Esophagus muscularis mucosa (tissue), 4 donors: ENCODE measurements at regions not wholly inside any gene's neighbourhood (a gene's known extent, or its start where the extent isn't known, plus 50 kb on each side); places are given as distances from the start of the nearest gene placed in this dataset.

ENCODE experiments used
- EP300 ChIP-seq: sonication (generic); formaldehyde crosslinking; IDR thresholded peaks from one replicate; pipeline ENCODE4 v1.6.1; 2017; ENCODE audit warnings: antibody characterized with exemption
- POLR2A ChIP-seq: fragments of 450-650 bp; IDR thresholded peaks from one replicate; pipeline ENCODE4 v1.6.1; 2017; ENCODE audit warnings: antibody characterized with exemption, moderate library complexity, mild to moderate bottlenecking, low read depth
- POLR2AphosphoS5 ChIP-seq, 2 donors: sonication (generic); formaldehyde crosslinking; IDR thresholded peaks; one replicate each; pipeline ENCODE4 v1.6.1; 2017; ENCODE audit warnings: antibody characterized with exemption in 2 of 2
- TF ChIP-seq, protein P1 (sequence below), 3 experiments: fragments of 200-600 bp in 2 of 3; fragments of 450-650 bp in 1 of 3; sonication (generic) in 2 of 3; IDR thresholded peaks; one replicate each; pipeline ENCODE4 v1.5.1; 2017 to 2019; ENCODE audit warnings: antibody characterized with exemption in 3 of 3, mild to moderate bottlenecking in 2 of 3, moderate library complexity in 1 of 3

DNA sequence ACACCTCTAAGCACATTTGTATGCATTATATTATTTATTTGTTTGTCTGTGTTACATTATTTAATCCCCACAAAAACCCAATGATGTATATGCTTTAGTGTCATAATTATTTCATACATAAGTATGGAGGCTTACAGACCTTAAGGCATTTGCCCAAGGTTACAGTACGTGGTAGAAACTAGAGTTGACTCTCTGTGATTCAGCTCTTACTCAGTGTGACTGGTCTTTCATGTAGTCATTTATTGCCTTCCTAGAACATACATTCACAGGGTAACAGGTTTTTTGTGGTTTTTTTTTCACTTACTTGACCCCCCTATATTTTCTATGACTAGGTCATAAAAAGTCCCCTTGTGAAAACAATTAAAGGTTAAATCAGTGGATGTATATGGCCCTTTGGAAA is 566.8 kb downstream of the TFAP2A start:
- TF ChIP-seq, protein P1, sequence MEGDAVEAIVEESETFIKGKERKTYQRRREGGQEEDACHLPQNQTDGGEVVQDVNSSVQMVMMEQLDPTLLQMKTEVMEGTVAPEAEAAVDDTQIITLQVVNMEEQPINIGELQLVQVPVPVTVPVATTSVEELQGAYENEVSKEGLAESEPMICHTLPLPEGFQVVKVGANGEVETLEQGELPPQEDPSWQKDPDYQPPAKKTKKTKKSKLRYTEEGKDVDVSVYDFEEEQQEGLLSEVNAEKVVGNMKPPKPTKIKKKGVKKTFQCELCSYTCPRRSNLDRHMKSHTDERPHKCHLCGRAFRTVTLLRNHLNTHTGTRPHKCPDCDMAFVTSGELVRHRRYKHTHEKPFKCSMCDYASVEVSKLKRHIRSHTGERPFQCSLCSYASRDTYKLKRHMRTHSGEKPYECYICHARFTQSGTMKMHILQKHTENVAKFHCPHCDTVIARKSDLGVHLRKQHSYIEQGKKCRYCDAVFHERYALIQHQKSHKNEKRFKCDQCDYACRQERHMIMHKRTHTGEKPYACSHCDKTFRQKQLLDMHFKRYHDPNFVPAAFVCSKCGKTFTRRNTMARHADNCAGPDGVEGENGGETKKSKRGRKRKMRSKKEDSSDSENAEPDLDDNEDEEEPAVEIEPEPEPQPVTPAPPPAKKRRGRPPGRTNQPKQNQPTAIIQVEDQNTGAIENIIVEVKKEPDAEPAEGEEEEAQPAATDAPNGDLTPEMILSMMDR (IDR thresholded peaks at IDR 0.05) = no peak
- TF ChIP-seq POLR2A (no peak), POLR2AphosphoS5 (IDR thresholded peaks at IDR 0.05) (no peak), EP300 (no peak)
